ENCODE measurements at regions not wholly inside any gene's neighbourhood (a gene's known extent, or its start where the extent isn't known, plus 50 kb on each side); places are given as distances from the start of the nearest gene placed in this dataset.
A peak's percentile ranks its signal among the peaks of the same experiment; 100 is the strongest.

- DNase-seq: no peak
Measured at GRCh38 chr4:114180481-114180880, 201.0 kb upstream of the ARSJ start.

GRCh38 chr4:114184901-114185300 is 205.5 kb upstream of the ARSJ start:
- DNase-seq: no peak

- no peak for DNase-seq
Measured at GRCh38 chr4:114187592-114187991, 208.1 kb upstream of the ARSJ start.

GRCh38 chr4:114191496-114191895 is 212.0 kb upstream of the ARSJ start:
- DNase-seq: no peak

GRCh38 chr4:114192854-114193253 is 213.4 kb upstream of the ARSJ start:
- DNase-seq: no peak

GRCh38 chr4:114193624-114194399 is 214.4 kb upstream of the ARSJ start:
- DNase-seq: no peak

- no peak for DNase-seq
Measured at GRCh38 chr4:114196606-114197005, 217.2 kb upstream of the ARSJ start.

GRCh38 chr4:114200026-114200425 is 220.6 kb upstream of the ARSJ start:
- no peak for DNase-seq

GRCh38 chr4:114205261-114205660 is 225.8 kb upstream of the ARSJ start:
- no peak for DNase-seq

- DNase-seq: no peak
Measured at GRCh38 chr4:114208574-114209151, 229.2 kb upstream of the ARSJ start.

- no peak for DNase-seq
Measured at GRCh38 chr4:114209584-114209983, 230.1 kb upstream of the ARSJ start.

- no peak for DNase-seq
Measured at GRCh38 chr4:114211556-114211955, 232.1 kb upstream of the ARSJ start.

GRCh38 chr4:114217150-114217817 is 237.8 kb upstream of the ARSJ start:
- no peak for DNase-seq

GRCh38 chr4:114223580-114223979 is 244.1 kb upstream of the ARSJ start:
- no peak for DNase-seq

GRCh38 chr4:114225436-114225835 is 246.0 kb upstream of the ARSJ start:
- DNase-seq: no peak

- no peak for DNase-seq
Measured at GRCh38 chr4:114226179-114226578, 246.7 kb upstream of the ARSJ start.

- no peak for DNase-seq
Measured at GRCh38 chr4:114226968-114227760, 247.7 kb upstream of the ARSJ start.

GRCh38 chr4:114229706-114230105 is 250.3 kb upstream of the ARSJ start:
- DNase-seq: peak; percentile 75 to 84

GRCh38 chr4:114236171-114236769 is 256.8 kb upstream of the ARSJ start:
- no peak for DNase-seq

GRCh38 chr4:114237997-114238396 is 258.6 kb upstream of the ARSJ start:
- DNase-seq: no peak

GRCh38 chr4:114249561-114249960 is 270.1 kb upstream of the ARSJ start:
- no peak for DNase-seq

- DNase-seq: no peak
Measured at GRCh38 chr4:114249976-114250375, 270.5 kb upstream of the ARSJ start.

- no peak for DNase-seq
Measured at GRCh38 chr4:114250439-114250891, 271.0 kb upstream of the ARSJ start.
